Breast epithelium (tissue), 3 donors: ENCODE measurements at regions not wholly inside any gene's neighbourhood (a gene's known extent, or its start where the extent isn't known, plus 50 kb on each side); places are given as distances from the start of the nearest gene placed in this dataset.

ENCODE experiments used
- CTCF ChIP-seq, 3 donors: fragments of 450-650 bp; IDR thresholded peaks; one replicate each; pipeline ENCODE4 v1.5.1; 2016 to 2017; ENCODE audit warnings: antibody characterized with exemption in 3 of 3, mild to moderate bottlenecking in 3 of 3, moderate library complexity in 3 of 3
- POLR2A ChIP-seq: fragments of 450-650 bp; IDR thresholded peaks from one replicate; pipeline ENCODE4 v1.6.1; 2016; ENCODE audit warnings: antibody characterized with exemption, mild to moderate bottlenecking, moderate library complexity
- POLR2AphosphoS5 ChIP-seq, 3 donors: sonication (generic); formaldehyde crosslinking; IDR thresholded peaks; one replicate each; pipeline ENCODE4 v1.6.1; 2017; ENCODE audit warnings: antibody characterized with exemption in 3 of 3

GRCh38 chr2:7816233-7816632 is 865.6 kb upstream of the ID2 start:
- TF ChIP-seq CTCF (IDR thresholded peaks at IDR 0.05) (no peak), POLR2AphosphoS5 (IDR thresholded peaks at IDR 0.05) (no peak), POLR2A (no peak)
